ENCODE measurements at regions not wholly inside any gene's neighbourhood (a gene's known extent, or its start where the extent isn't known, plus 50 kb on each side); places are given as distances from the start of the nearest gene placed in this dataset.

DNA sequence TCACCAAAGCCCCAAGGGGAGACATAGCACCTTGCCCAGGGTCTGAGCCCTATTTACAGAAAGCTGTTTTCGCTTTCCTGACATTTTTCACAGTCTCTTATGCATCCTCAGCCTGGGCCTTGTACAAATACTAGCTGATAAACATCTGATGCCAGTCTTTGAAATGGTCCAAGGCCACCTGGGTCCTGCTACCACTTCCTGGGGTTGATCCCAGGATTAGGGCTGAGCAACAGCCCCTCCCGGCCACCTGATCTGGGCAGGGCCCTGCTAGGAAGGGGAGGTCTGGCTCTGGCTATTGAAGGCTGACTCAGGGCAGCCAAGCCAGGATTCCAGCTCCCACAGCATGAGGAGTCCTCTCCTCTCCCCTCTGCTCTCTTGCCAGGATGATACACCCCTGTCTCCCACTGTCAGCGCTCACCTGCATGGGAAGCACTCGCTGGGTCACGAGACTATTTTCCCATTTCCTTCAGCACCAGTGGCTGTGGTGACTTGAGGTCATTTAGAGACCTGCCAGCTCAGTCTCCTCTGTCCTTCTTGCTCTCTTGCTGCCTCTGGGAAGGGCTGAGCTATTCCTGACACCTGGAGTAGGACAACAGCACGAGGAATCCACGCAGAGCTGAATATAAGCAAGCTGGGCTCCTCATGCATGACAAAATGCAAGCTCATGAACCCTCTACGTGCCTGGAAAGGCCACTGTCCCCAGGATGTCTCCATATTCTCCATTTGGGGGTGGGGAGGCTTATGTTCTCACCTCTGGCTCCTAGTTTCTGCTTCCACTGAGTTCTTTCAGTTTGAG lies 53.0 kb upstream of the LGALSL start:
- DNase-seq, result no peak
- in situ Hi-C loops (cut with HindIII; ENCODE audit: low pct_ligation_motif_present, low pct_unique_long_range_greater_than_20kb, low sequenced_read_pairs), result no loop called here

DNA sequence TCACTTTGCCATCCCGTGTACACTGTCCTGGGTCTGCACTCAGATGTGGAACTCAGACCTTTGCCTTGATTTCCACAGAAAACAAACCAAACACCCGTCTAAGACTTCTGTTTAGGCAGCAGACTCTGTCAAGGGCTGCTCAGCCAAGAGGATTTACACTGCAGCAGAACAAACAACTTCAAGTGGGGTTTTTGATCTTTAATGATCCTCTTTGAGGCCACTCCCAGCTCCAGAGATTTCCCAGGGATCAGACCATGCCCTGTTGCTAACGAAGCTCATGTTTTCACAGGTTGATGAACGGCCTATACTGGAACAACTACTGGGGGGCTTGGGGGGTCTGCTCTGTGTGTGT lies 52.5 kb upstream of the LGALSL start:
- in situ Hi-C loops (cut with HindIII; ENCODE audit: low pct_ligation_motif_present, low pct_unique_long_range_greater_than_20kb, low sequenced_read_pairs), result no loop called here
- DNase-seq, result no peak

DNA sequence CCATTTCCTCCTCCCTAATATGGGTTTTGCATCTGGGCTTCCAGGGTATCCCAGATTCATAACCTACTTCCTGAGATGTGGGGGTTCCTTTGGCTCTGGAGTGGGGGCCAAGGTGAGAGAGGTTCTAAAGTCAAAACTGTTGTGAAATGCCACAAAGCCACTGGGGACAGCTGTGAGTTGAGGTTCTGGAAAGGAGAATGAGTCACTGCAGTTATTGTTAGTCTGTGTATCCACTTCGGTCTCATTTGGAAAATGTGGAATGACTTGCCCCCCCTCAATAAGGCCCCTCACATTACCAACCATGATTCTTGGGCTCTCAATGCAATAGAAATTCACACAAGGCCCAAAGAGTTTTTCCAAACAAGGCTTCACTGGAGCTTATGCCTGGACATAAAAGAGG lies 51.1 kb upstream of the LGALSL start:
- DNase-seq, result peak; percentile 11
- in situ Hi-C loops (cut with HindIII; ENCODE audit: low pct_ligation_motif_present, low pct_unique_long_range_greater_than_20kb, low sequenced_read_pairs), result no loop called here

DNA sequence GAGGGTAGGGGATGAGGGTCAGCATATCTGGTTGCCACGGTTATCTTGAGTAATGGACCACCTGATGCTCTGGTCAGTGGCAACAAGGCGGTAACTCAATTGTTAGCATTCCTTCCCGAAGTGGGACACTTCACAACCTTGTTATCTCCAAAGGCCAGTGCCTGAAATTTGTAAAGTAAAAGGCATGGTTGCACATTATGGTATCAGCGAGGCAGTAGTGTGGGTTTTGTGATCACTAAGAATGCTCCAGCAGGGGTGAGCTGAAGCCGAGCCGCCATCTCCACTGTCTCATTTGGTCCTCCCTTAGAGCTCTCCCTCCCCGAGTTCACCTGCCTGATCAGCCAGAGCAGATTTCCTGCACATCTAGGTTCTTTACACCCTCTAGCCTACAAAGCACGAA lies 50.5 kb upstream of the LGALSL start:
- in situ Hi-C loops (cut with HindIII; ENCODE audit: low pct_ligation_motif_present, low pct_unique_long_range_greater_than_20kb, low sequenced_read_pairs), result no loop called here
- no peak for DNase-seq

DNA sequence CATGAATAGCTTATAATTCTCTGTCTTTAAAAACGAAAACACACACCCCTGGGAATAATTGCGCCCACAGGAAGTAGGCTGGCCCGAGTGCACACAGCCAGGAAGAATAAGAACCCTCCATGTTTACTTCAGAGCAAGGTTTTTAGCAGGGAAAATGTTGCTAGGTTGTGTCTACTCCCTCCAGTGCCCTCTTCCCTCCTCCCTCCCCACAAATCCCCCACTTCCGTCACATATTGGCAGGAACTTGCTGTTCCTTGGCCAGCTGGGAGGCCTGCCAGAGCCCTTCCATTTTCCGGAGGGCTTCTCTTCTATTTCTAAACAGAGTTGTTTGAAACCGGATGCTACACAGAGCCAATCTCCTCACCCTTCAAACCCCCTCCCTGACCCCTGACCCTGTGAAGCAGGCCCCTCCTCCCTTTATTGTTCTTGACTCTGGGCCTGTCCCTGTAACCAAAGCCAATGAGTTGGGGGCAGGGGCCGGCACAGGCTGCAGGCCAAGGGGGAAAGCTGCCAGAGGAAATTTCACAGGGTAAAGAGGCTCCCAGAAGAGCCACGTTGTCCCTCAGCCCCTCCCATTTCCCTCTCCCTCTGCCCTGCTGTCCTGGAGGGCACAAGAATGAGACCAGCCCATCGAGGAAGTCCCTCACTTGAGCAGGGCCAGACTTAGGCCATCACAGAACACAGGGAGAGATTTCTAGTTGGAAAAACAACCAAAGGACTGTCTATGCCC lies 49.8 kb upstream of the LGALSL start:
- in situ Hi-C loops (cut with HindIII; ENCODE audit: low pct_ligation_motif_present, low pct_unique_long_range_greater_than_20kb, low sequenced_read_pairs), result no loop called here
- DNase-seq, result no peak

Data from ACHN (cell line).